HG03460 (cell line): ENCODE measurements at regions not wholly inside any gene's neighbourhood (a gene's known extent, or its start where the extent isn't known, plus 50 kb on each side); places are given as distances from the start of the nearest gene placed in this dataset.
"Not testable (repeated sequence)": the region's sequence is repeated elsewhere in the genome, so short reads cannot be mapped to it uniquely, and the experiment has no call there.

Experiments
- ATAC-seq: cut with Tn5 transposase; IDR thresholded peaks from one replicate; pipeline ENCODE4 v1.9.1; 2021; ENCODE audit not compliant: unreplicated experiment

- no peak for ATAC-seq
Measured at GRCh38 chr5:53403291-53403690, 77.1 kb upstream of the FST start.

- no peak for ATAC-seq
Measured at GRCh38 chr5:53403758-53404157, 76.7 kb upstream of the FST start.

- ATAC-seq = no peak
Measured at GRCh38 chr5:53405396-53405795, 75.0 kb upstream of the FST start.

GRCh38 chr5:53406630-53407316 lies 73.7 kb upstream of the FST start:
- ATAC-seq = no peak

- ATAC-seq = no peak
Measured at GRCh38 chr5:53407373-53407772, 73.1 kb upstream of the FST start.

GRCh38 chr5:53411388-53411787 lies 69.0 kb upstream of the FST start:
- ATAC-seq = no peak

GRCh38 chr5:53412499-53412898 lies 67.9 kb upstream of the FST start:
- ATAC-seq = not testable (repeated sequence)

GRCh38 chr5:53416144-53416738 lies 64.2 kb upstream of the FST start:
- ATAC-seq = no peak

GRCh38 chr5:53418409-53418808 lies 62.0 kb upstream of the FST start:
- ATAC-seq = no peak

- no peak for ATAC-seq
Measured at GRCh38 chr5:53418826-53419658, 61.4 kb upstream of the FST start.

GRCh38 chr5:53422539-53422938 lies 57.9 kb upstream of the FST start:
- ATAC-seq = no peak

- ATAC-seq = no peak
Measured at GRCh38 chr5:53423724-53424123, 56.7 kb upstream of the FST start.

- no peak for ATAC-seq
Measured at GRCh38 chr5:53424686-53425615, 55.5 kb upstream of the FST start.

- ATAC-seq = no peak
Measured at GRCh38 chr5:53425687-53426511, 54.5 kb upstream of the FST start.

- ATAC-seq = no peak
Measured at GRCh38 chr5:53426512-53426830, 54.0 kb upstream of the FST start.

GRCh38 chr5:53426878-53427277 lies 53.6 kb upstream of the FST start:
- ATAC-seq = no peak

- ATAC-seq = no peak
Measured at GRCh38 chr5:53427965-53428364, 52.5 kb upstream of the FST start.

- no peak for ATAC-seq
Measured at GRCh38 chr5:53429706-53430105, 50.7 kb upstream of the FST start.

- ATAC-seq = no peak
Measured at GRCh38 chr5:53430618-53431252, 49.7 kb upstream of the FST start.
